Epithelial cell of esophagus (primary cell): ENCODE measurements at regions not wholly inside any gene's neighbourhood (a gene's known extent, or its start where the extent isn't known, plus 50 kb on each side); places are given as distances from the start of the nearest gene placed in this dataset.

Experiments
- DNase-seq: peaks from one replicate; pipeline ENCODE4 v3.0.0; 2010; ENCODE audit warnings: low read depth
- H3K4me3 ChIP-seq: 2 replicates; pipeline ENCODE4 v1.5.1; 2011; ENCODE audit warnings: mild to moderate bottlenecking, low read length, control low read depth
- CTCF ChIP-seq: IDR thresholded peaks from 2 replicates; pipeline ENCODE4 v1.5.1; 2011; ENCODE audit warnings: low read depth, mild to moderate bottlenecking, low read length, control low read depth, inconsistent platforms; ENCODE audit not compliant: insufficient read depth; ENCODE audit errors: missing control alignments

DNA sequence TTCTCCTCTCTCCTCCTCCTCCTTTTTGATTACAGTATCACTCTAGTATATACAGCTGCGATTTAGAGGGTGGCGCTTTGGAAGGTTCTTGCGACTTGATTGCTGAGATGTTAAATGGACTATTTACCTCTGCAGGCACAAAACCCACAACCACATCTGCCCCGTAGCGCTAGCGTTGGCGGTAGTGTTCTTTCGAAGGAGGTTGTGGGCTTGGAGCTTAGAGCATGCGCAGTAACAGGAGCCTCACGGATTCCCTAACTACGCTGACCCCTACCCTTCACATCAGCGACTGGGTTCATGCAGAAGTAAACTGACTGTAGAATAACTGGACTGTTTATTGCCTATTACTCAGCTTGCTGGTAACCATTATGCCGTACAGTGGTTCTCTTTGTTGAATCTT, 58.0 kb downstream of the CGGBP1 start:
- H3K4me3 ChIP-seq: peak overlapping the region; percentile 7
- TF ChIP-seq CTCF: no peak
- no peak for DNase-seq

DNA sequence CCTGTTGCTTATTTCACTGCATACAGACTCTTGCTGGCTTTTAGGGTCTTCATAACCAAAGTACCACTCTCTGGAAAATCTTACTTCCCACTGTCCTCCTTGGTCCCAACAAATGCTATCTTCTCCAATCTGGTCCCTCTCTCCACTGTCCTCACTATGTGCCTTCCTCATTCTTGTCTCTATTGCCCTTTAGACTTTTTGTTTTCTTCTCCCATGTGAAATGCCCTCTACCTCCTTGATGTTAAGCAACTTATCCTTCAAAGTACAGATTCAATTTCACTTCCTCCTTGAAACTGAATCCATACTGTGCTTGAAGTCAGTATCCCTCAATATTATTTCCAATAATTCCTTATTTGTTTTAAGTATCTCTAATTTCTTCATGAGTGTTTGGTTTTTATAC, 60.8 kb downstream of the CGGBP1 start:
- TF ChIP-seq CTCF: no peak
- H3K4me3 ChIP-seq: no peak overlapping the region

DNA sequence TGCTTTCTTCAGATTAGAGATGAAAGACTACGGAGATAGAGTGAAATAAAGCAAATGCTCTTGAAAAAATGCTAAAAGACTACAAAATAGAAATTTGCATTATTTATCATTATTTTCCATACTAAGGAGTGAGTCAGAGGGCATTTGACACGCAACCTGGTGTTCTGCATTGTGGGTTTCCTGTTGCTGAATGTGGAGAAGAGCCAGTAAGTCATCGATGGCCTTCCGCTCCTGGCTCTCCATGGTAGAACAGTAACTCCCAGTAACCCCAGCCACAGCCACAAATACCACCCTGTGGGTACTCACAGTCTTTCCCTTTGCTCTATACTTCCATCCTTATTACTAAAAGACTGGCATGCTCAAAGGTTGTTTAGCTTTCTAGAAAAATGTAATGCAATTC, 61.5 kb downstream of the CGGBP1 start:
- peak; percentile 15 for DNase-seq
- no peak overlapping the region for H3K4me3 ChIP-seq
- TF ChIP-seq CTCF: no peak

More for the DNA sequence above, 60.8 kb downstream of the CGGBP1 start:
- DNase-seq: no peak

- TF ChIP-seq CTCF: no peak
- H3K4me3 ChIP-seq: no peak overlapping the region
- no peak for DNase-seq
Observed at GRCh38 chr3:87996882-87997281, 61.9 kb downstream of the CGGBP1 start.

GRCh38 chr3:87993566-87993965, 65.2 kb downstream of the CGGBP1 start:
- DNase-seq: no peak
- no peak overlapping the region for H3K4me3 ChIP-seq
- no peak for TF ChIP-seq CTCF

DNA sequence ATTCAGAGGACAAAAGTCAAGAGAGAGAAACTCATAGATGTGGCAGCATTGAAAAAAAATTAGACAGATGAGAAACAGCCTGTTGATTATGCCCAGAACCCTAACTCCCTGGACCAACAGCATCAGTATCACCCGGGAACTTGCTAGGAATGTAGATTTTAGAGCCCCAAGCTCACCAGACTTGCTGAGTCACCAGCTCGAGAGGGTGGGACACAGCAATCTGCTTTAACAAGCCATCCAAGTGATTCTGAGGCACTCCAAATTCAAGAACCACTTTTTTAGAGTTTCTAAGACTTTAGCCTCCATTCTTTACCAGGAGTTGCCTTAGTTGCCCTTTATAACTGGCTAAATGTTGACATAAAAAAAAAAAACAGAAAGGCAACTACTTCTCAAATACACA, 70.9 kb downstream of the CGGBP1 start:
- TF ChIP-seq CTCF: no peak
- DNase-seq: no peak
- H3K4me3 ChIP-seq: no peak overlapping the region

- no peak for DNase-seq
- H3K4me3 ChIP-seq: no peak overlapping the region
- TF ChIP-seq CTCF: no peak
Observed at GRCh38 chr3:87982421-87982820, 76.4 kb downstream of the CGGBP1 start.
